ENCODE measurements at regions not wholly inside any gene's neighbourhood (a gene's known extent, or its start where the extent isn't known, plus 50 kb on each side); places are given as distances from the start of the nearest gene placed in this dataset.

GRCh38 chr6:113696960-113697359, 160.2 kb upstream of the MARCKS start:
- TF ChIP-seq CTCF (IDR thresholded peaks at IDR 0.05) (no peak), TAF1 (IDR thresholded peaks at IDR 0.05; ENCODE audit: borderline replicate concordance, low read depth, low read length) (no peak), GABPA (IDR thresholded peaks at IDR 0.05; ENCODE audit: low read depth) (no peak), EZH2phosphoT487 (IDR thresholded peaks at IDR 0.05; ENCODE audit: borderline replicate concordance, low read depth) (no peak), POLR2AphosphoS5 (IDR thresholded peaks at IDR 0.05; ENCODE audit: low read depth, low read length) (no peak), ZBTB33 (IDR thresholded peaks at IDR 0.05; ENCODE audit: borderline replicate concordance, low read depth) (no peak), GATA2 (CRISPR knock-in tag; IDR thresholded peaks at IDR 0.05) (no peak), EP300 (IDR thresholded peaks at IDR 0.05; ENCODE audit: borderline replicate concordance in 1 of 2, low read depth in 1 of 2, low read length in 1 of 2) (no peak), RXRA (IDR thresholded peaks at IDR 0.05; ENCODE audit: borderline replicate concordance, low read depth) (no peak), FOXM1 (IDR thresholded peaks at IDR 0.05; ENCODE audit: low read depth) (no peak), REST (IDR thresholded peaks at IDR 0.05; ENCODE audit: low read depth, low read length) (no peak), FOSL2 (IDR thresholded peaks at IDR 0.05; ENCODE audit: borderline replicate concordance, low read depth) (no peak)

Data from SK-N-SH (cell line).